ENCODE measurements at regions not wholly inside any gene's neighbourhood (a gene's known extent, or its start where the extent isn't known, plus 50 kb on each side); places are given as distances from the start of the nearest gene placed in this dataset.

GRCh38 chr17:72212041-72212440 is 91.2 kb downstream of the SOX9 start:
- DNase-seq, result no peak

- DNase-seq, result no peak
Measured at GRCh38 chr17:72215490-72215889, 94.7 kb downstream of the SOX9 start.

- no peak for DNase-seq
Measured at GRCh38 chr17:72215928-72216327, 95.1 kb downstream of the SOX9 start.

- peak; percentile 47 for DNase-seq
Measured at GRCh38 chr17:72219137-72219823, 98.5 kb downstream of the SOX9 start.

GRCh38 chr17:72219824-72220493 is 99.1 kb downstream of the SOX9 start:
- no peak for DNase-seq

- DNase-seq, result peak; percentile 41
Measured at GRCh38 chr17:72222661-72223380, 102.0 kb downstream of the SOX9 start.

- DNase-seq, result peak; percentile 54
Measured at GRCh38 chr17:72223866-72224291, 103.1 kb downstream of the SOX9 start.

GRCh38 chr17:72226322-72226721 is 105.5 kb downstream of the SOX9 start:
- no peak for DNase-seq

- peak; percentile 23 for DNase-seq
Measured at GRCh38 chr17:72233986-72234385, 113.2 kb downstream of the SOX9 start.

GRCh38 chr17:72234985-72235384 is 114.2 kb downstream of the SOX9 start:
- DNase-seq, result peak; percentile 31

GRCh38 chr17:72236980-72237633 is 116.3 kb downstream of the SOX9 start:
- DNase-seq, result peak; percentile 35

GRCh38 chr17:72238157-72238673 is 117.4 kb downstream of the SOX9 start:
- DNase-seq, result peak; percentile 26

- DNase-seq, result no peak
Measured at GRCh38 chr17:72239548-72239947, 118.7 kb downstream of the SOX9 start.

GRCh38 chr17:72240333-72240732 is 119.5 kb downstream of the SOX9 start:
- DNase-seq, result no peak

GRCh38 chr17:72244494-72244893 is 123.7 kb downstream of the SOX9 start:
- DNase-seq, result no peak

GRCh38 chr17:72244956-72245355 is 124.1 kb downstream of the SOX9 start:
- DNase-seq, result no peak

- no peak for DNase-seq
Measured at GRCh38 chr17:72249441-72249840, 128.6 kb downstream of the SOX9 start.

GRCh38 chr17:72250206-72250605 is 129.4 kb downstream of the SOX9 start:
- DNase-seq, result no peak

- DNase-seq, result no peak
Measured at GRCh38 chr17:72253597-72253996, 132.8 kb downstream of the SOX9 start.

GRCh38 chr17:72254808-72255449 is 134.1 kb downstream of the SOX9 start:
- no peak for DNase-seq

- DNase-seq, result no peak
Measured at GRCh38 chr17:72255481-72255880, 134.7 kb downstream of the SOX9 start.

GRCh38 chr17:72258711-72259110 is 137.9 kb downstream of the SOX9 start:
- no peak for DNase-seq

All from right kidney (tissue), 1 donor.